ENCODE measurements at regions not wholly inside any gene's neighbourhood (a gene's known extent, or its start where the extent isn't known, plus 50 kb on each side); places are given as distances from the start of the nearest gene placed in this dataset.
A peak's percentile ranks its signal among the peaks of the same experiment; 100 is the strongest.
"Not testable (repeated sequence)": the region's sequence is repeated elsewhere in the genome, so short reads cannot be mapped to it uniquely, and the experiment has no call there.

- DNase-seq, result no peak
Measured at GRCh38 chr3:197430502-197430901, 125.3 kb downstream of the BDH1 start.

- DNase-seq, result no peak
Measured at GRCh38 chr3:197428952-197429351, 126.8 kb downstream of the BDH1 start.

- DNase-seq, result peak; percentile 23
Measured at GRCh38 chr3:197428117-197428801, 127.5 kb downstream of the BDH1 start.

- no peak for DNase-seq
Measured at GRCh38 chr3:197427021-197427420, 128.6 kb upstream of the DLG1 start.

- DNase-seq, result no peak
Measured at GRCh38 chr3:197426121-197426566, 127.7 kb upstream of the DLG1 start.

- DNase-seq, result no peak
Measured at GRCh38 chr3:197425485-197426120, 127.2 kb upstream of the DLG1 start.

- no peak for DNase-seq
Measured at GRCh38 chr3:197424674-197425484, 126.5 kb upstream of the DLG1 start.

- DNase-seq, result no peak
Measured at GRCh38 chr3:197424266-197424665, 125.9 kb upstream of the DLG1 start.

- DNase-seq, result no peak
Measured at GRCh38 chr3:197423376-197423775, 125.0 kb upstream of the DLG1 start.

GRCh38 chr3:197422506-197422905 lies 124.1 kb upstream of the DLG1 start:
- DNase-seq, result no peak

- no peak for DNase-seq
Measured at GRCh38 chr3:197421021-197421420, 122.6 kb upstream of the DLG1 start.

GRCh38 chr3:197420566-197420965 lies 122.2 kb upstream of the DLG1 start:
- no peak for DNase-seq

- no peak for DNase-seq
Measured at GRCh38 chr3:197420115-197420514, 121.7 kb upstream of the DLG1 start.

- no peak for DNase-seq
Measured at GRCh38 chr3:197419696-197420095, 121.3 kb upstream of the DLG1 start.

- no peak for DNase-seq
Measured at GRCh38 chr3:197417911-197418618, 119.7 kb upstream of the DLG1 start.

- no peak for DNase-seq
Measured at GRCh38 chr3:197417441-197417840, 119.0 kb upstream of the DLG1 start.

GRCh38 chr3:197411899-197412298 lies 113.5 kb upstream of the DLG1 start:
- not testable (repeated sequence) for DNase-seq

- not testable (repeated sequence) for DNase-seq
Measured at GRCh38 chr3:197410170-197410569, 111.8 kb upstream of the DLG1 start.

GRCh38 chr3:197408177-197408957 lies 110.0 kb upstream of the DLG1 start:
- DNase-seq, result no peak

GRCh38 chr3:197407526-197407925 lies 109.1 kb upstream of the DLG1 start:
- no peak for DNase-seq

GRCh38 chr3:197407053-197407452 lies 108.6 kb upstream of the DLG1 start:
- no peak for DNase-seq

- no peak for DNase-seq
Measured at GRCh38 chr3:197406266-197406665, 107.9 kb upstream of the DLG1 start.
